ENCODE measurements at regions not wholly inside any gene's neighbourhood (a gene's known extent, or its start where the extent isn't known, plus 50 kb on each side); places are given as distances from the start of the nearest gene placed in this dataset.

DNA sequence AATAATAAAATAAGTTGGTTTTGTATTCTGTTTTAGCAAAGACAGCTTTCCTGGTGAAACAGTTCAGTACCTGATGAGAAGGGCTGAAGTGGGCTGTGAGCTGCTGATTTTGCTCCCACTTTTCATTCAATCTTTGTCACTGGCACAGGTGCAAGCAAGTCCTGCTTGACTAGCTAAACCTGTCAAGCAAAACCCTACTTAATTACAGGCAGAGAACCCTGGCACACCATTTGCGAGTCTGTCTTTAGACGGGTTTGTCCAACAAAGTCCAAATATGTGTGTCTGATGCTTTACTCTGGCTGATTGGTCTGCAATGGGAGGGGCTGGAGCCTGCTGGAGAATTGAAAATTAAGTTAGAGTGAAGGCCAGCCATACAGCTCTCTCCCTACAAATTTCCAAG is 267.2 kb downstream of the EPHA4 start:
- Histone ChIP-seq H3K4me1 (ENCODE audit: insufficient read depth, low read length) (no peaks in the 10 kb centered on the region), H3K4me2 (ENCODE audit: low read length) (no peak overlapping the region), H4K20me1 (ENCODE audit: insufficient read depth, low read length) (no peaks in the 10 kb centered on the region), H3K79me2 (ENCODE audit: insufficient read depth, low read length) (no peaks in the 10 kb centered on the region), H3K4me3 (ENCODE audit: insufficient read depth, low read depth, low read length) (no peak overlapping the region), H3K9me3 (ENCODE audit: insufficient read depth, low read depth, low read length) (no peaks in the 10 kb centered on the region), H3K9ac (ENCODE audit: low read length) (no peak overlapping the region), H3K27me3 (ENCODE audit: insufficient read depth, low read length) (no peaks in the 10 kb centered on the region), H2AFZ (ENCODE audit: low read depth, low read length) (no peak overlapping the region), H3K27ac (ENCODE audit: low read depth, low read length) (no peak overlapping the region), H3K36me3 (ENCODE audit: insufficient read depth, low read length) (no peaks in the 10 kb centered on the region)
- TF ChIP-seq, protein P1, sequence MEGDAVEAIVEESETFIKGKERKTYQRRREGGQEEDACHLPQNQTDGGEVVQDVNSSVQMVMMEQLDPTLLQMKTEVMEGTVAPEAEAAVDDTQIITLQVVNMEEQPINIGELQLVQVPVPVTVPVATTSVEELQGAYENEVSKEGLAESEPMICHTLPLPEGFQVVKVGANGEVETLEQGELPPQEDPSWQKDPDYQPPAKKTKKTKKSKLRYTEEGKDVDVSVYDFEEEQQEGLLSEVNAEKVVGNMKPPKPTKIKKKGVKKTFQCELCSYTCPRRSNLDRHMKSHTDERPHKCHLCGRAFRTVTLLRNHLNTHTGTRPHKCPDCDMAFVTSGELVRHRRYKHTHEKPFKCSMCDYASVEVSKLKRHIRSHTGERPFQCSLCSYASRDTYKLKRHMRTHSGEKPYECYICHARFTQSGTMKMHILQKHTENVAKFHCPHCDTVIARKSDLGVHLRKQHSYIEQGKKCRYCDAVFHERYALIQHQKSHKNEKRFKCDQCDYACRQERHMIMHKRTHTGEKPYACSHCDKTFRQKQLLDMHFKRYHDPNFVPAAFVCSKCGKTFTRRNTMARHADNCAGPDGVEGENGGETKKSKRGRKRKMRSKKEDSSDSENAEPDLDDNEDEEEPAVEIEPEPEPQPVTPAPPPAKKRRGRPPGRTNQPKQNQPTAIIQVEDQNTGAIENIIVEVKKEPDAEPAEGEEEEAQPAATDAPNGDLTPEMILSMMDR (IDR thresholded peaks at IDR 0.05; ENCODE audit: insufficient read depth, low read depth, low read length), result no peak
- TF ChIP-seq EZH2 (IDR thresholded peaks at IDR 0.05; ENCODE audit: insufficient read depth, low read length), result no peak
- no peaks in the 10 kb centered on the region for H3K9me3 Mint-ChIP-seq (ENCODE audit: unreplicated experiment)
- peaks cover 3% of the 10 kb centered on the region for H3K27me3 Mint-ChIP-seq (ENCODE audit: low read depth, unreplicated experiment)
- FAIRE-seq, result no peak
- no peaks in the 10 kb centered on the region for H3K36me3 Mint-ChIP-seq (ENCODE audit: low read depth, unreplicated experiment)
- DNase-seq (ENCODE audit: low read depth), result no peak
- H3K4me3 Mint-ChIP-seq (ENCODE audit: unreplicated experiment), result no peak overlapping the region
- no peak overlapping the region for H3K27ac Mint-ChIP-seq (ENCODE audit: unreplicated experiment)
- no peaks in the 10 kb centered on the region for H3K4me1 Mint-ChIP-seq (ENCODE audit: low read depth, unreplicated experiment)

GRCh38 chr2:221308507-221309066 is 263.5 kb downstream of the EPHA4 start:
- Histone ChIP-seq H3K4me2 (ENCODE audit: low read length) (no peak overlapping the region), H3K9ac (ENCODE audit: low read length) (no peak overlapping the region), H3K4me3 (ENCODE audit: insufficient read depth, low read depth, low read length) (no peak overlapping the region), H4K20me1 (ENCODE audit: insufficient read depth, low read length) (no peaks in the 10 kb centered on the region), H3K9me3 (ENCODE audit: insufficient read depth, low read depth, low read length) (no peaks in the 10 kb centered on the region), H3K36me3 (ENCODE audit: insufficient read depth, low read length) (no peaks in the 10 kb centered on the region), H3K27ac (ENCODE audit: low read depth, low read length) (no peak overlapping the region), H3K4me1 (ENCODE audit: insufficient read depth, low read length) (no peaks in the 10 kb centered on the region), H2AFZ (ENCODE audit: low read depth, low read length) (no peak overlapping the region), H3K79me2 (ENCODE audit: insufficient read depth, low read length) (no peaks in the 10 kb centered on the region), H3K27me3 (ENCODE audit: insufficient read depth, low read length) (no peaks in the 10 kb centered on the region)
- DNase-seq (ENCODE audit: low read depth) (no peak), FAIRE-seq (no peak)
- Mint-ChIP-seq H3K27me3 (ENCODE audit: low read depth, unreplicated experiment) (peaks cover 7% of the 10 kb centered on the region), H3K9me3 (ENCODE audit: unreplicated experiment) (no peaks in the 10 kb centered on the region), H3K4me1 (ENCODE audit: low read depth, unreplicated experiment) (no peaks in the 10 kb centered on the region), H3K4me3 (ENCODE audit: unreplicated experiment) (no peak overlapping the region), H3K36me3 (ENCODE audit: low read depth, unreplicated experiment) (no peaks in the 10 kb centered on the region), H3K27ac (ENCODE audit: unreplicated experiment) (no peak overlapping the region)
- TF ChIP-seq EZH2 (IDR thresholded peaks at IDR 0.05; ENCODE audit: insufficient read depth, low read length), result no peak
- TF ChIP-seq, protein P1 (IDR thresholded peaks at IDR 0.05; ENCODE audit: insufficient read depth, low read depth, low read length), result no peak

GRCh38 chr2:221309892-221310583 is 262.1 kb downstream of the EPHA4 start:
- Mint-ChIP-seq H3K36me3 (ENCODE audit: low read depth, unreplicated experiment) (no peaks in the 10 kb centered on the region), H3K27ac (ENCODE audit: unreplicated experiment) (no peak overlapping the region), H3K4me3 (ENCODE audit: unreplicated experiment) (no peak overlapping the region), H3K9me3 (ENCODE audit: unreplicated experiment) (no peaks in the 10 kb centered on the region), H3K4me1 (ENCODE audit: low read depth, unreplicated experiment) (no peaks in the 10 kb centered on the region), H3K27me3 (ENCODE audit: low read depth, unreplicated experiment) (peaks cover 7% of the 10 kb centered on the region)
- FAIRE-seq (no peak), DNase-seq (ENCODE audit: low read depth) (no peak)
- Histone ChIP-seq H3K27me3 (ENCODE audit: insufficient read depth, low read length) (no peaks in the 10 kb centered on the region), H3K4me2 (ENCODE audit: low read length) (no peak overlapping the region), H3K4me3 (ENCODE audit: insufficient read depth, low read depth, low read length) (no peak overlapping the region), H3K9ac (ENCODE audit: low read length) (no peak overlapping the region), H3K79me2 (ENCODE audit: insufficient read depth, low read length) (no peaks in the 10 kb centered on the region), H3K27ac (ENCODE audit: low read depth, low read length) (no peak overlapping the region), H3K36me3 (ENCODE audit: insufficient read depth, low read length) (no peaks in the 10 kb centered on the region), H4K20me1 (ENCODE audit: insufficient read depth, low read length) (no peaks in the 10 kb centered on the region), H2AFZ (ENCODE audit: low read depth, low read length) (no peak overlapping the region), H3K9me3 (ENCODE audit: insufficient read depth, low read depth, low read length) (no peaks in the 10 kb centered on the region), H3K4me1 (ENCODE audit: insufficient read depth, low read length) (no peaks in the 10 kb centered on the region)
- TF ChIP-seq, protein P1 (IDR thresholded peaks at IDR 0.05; ENCODE audit: insufficient read depth, low read depth, low read length), result no peak
- TF ChIP-seq EZH2 (IDR thresholded peaks at IDR 0.05; ENCODE audit: insufficient read depth, low read length), result no peak
